GM18505 (cell line): ENCODE measurements at regions not wholly inside any gene's neighbourhood (a gene's known extent, or its start where the extent isn't known, plus 50 kb on each side); places are given as distances from the start of the nearest gene placed in this dataset.
"Not testable (repeated sequence)": the region's sequence is repeated elsewhere in the genome, so short reads cannot be mapped to it uniquely, and the experiment has no call there.

Experiments
- ATAC-seq: cut with Tn5 transposase; IDR thresholded peaks from one replicate; pipeline ENCODE4 v1.9.1; 2021; ENCODE audit not compliant: unreplicated experiment
- POLR2A ChIP-seq: IDR thresholded peaks from 4 replicates; pipeline ENCODE4 v1.6.1; 2011; ENCODE audit warnings: borderline replicate concordance; ENCODE audit not compliant: insufficient read depth, insufficient read length; ENCODE audit errors: extremely low read depth

- no peak for ATAC-seq
- TF ChIP-seq POLR2A = no peak
These were observed 359.3 kb downstream of the NPIPA8 start for GRCh38 chr16:17977260-17977659.

- no peak for ATAC-seq
- TF ChIP-seq POLR2A = no peak
These were observed 364.0 kb downstream of the NPIPA8 start for GRCh38 chr16:17972460-17972943.

- ATAC-seq = no peak
- TF ChIP-seq POLR2A = no peak
These were observed 365.7 kb downstream of the NPIPA8 start for GRCh38 chr16:17970816-17971331.

GRCh38 chr16:17970157-17970765 lies 366.3 kb downstream of the NPIPA8 start:
- no peak for TF ChIP-seq POLR2A
- no peak for ATAC-seq

DNA sequence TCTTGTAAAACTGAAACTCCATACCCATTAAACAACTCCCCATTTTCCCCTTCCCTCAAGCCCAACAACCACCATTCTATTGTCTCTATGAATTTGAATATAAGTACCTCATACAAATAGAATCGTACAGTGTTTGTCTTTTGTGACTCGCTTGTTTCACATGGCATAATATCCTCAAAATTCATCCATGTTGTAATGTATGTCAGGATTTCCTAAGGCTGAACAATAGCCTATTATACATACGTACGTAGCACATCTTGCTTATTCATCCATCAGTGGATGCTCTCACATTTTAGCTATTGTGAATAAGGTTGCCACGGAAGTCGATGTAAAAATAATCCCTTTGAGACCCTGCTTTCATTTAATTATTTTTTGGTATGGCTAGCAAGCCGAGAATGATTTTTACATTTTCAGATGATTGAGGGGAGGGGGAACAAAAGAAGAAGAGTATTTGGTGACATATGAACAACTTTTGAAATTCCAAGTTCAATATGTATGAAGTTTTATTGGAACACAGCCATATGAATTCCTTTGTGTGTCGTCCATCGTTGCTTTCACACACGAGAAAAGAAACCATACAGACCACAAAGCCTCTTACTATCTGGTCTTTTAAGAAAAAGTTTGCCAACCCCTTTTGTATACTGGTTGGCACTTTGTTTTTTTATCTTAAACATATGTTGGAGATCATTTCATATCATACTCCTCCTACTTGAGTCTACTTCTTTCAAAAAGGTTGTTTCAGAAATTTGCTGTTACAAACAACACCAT lies 371.2 kb downstream of the NPIPA8 start:
- no peak for TF ChIP-seq POLR2A
- no peak for ATAC-seq

- ATAC-seq = no peak
- no peak for TF ChIP-seq POLR2A
These were observed 372.3 kb downstream of the NPIPA8 start for GRCh38 chr16:17964196-17964595.

DNA sequence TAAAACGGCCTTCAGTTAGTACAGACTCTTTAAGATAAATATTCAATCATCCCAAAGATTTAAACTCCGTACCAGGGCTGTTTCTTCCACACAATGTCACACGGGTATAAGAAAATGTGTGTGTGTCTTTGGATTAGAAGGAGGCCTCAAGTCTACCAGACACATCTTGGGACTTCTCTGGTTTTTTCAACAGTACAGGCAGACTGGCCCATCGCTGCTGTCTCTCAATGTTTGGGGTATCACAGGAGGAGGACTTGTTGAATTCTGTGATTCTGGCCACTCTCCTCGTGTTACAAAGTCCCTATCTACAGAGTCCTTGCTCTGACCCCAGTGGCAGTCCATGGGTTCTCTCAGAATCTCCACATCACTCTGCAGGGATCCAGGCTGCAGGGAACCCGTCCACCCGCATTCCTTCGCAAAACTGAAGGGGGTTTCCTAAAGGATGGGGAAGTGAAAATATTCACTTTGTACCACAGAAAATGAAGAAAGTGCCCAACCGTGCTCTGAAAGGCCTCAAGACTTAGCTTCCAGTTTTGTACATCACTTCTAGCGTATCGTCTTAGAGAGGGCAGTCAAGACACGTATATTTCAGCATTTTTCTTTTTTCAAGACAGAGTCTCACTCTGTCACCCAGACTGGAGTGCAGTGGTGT lies 373.2 kb downstream of the NPIPA8 start:
- no peak for ATAC-seq
- no peak for TF ChIP-seq POLR2A

DNA sequence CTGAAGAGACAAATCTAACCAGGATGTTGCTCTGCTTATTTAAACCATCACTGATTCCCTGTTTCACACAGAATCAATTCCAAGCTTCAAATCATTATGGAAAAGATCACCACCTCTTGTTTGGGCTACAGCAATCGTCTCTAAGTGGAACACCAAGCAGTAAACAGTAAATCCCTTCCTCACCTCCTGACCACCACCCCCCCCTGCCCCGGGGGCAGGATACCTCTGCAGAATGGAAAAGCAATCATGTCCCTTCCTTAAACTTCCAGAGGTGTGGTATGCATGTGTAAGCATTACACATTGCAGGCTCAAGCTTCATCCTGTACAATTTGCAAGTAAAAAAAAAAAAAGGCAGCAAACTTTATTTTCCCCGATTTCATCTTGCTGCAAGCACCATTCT lies 373.8 kb downstream of the NPIPA8 start:
- no peak for ATAC-seq
- TF ChIP-seq POLR2A = no peak

GRCh38 chr16:17961822-17962221 lies 374.7 kb downstream of the NPIPA8 start:
- not testable (repeated sequence) for ATAC-seq

DNA sequence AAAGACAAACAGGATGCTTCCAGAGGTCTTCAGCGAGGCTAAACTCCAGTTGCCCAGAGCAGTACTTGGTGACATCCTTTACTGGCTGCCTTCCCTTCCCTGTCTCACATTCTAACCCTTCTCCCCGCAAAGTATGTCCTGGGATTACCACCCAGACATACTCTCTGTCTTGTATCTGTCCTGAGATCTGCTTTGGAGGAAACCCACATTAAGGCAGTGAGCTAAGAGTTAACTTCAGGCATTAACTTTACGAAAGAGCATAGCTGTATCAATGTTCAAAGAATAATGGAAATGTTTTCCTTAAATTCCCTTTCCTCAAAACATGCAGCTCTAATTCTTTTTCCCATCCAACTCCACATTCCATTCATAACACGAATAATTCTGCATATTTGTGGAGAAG lies 385.2 kb downstream of the NPIPA8 start:
- no peak for TF ChIP-seq POLR2A
- no peak for ATAC-seq

DNA sequence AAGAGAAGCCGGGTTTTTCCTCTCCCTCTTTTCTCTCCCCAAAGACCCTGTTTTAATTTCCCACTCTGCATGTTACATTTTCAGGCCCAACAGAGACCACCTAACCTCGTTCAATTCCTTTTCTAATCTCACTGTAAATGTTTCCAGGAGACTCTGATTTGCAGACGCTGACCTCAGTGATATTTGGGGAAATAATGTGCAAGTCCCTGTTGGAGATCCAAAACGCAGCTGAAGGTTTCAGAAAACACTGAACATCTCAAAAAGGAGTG lies 386.6 kb downstream of the NPIPA8 start:
- ATAC-seq = no peak
- TF ChIP-seq POLR2A = no peak

DNA sequence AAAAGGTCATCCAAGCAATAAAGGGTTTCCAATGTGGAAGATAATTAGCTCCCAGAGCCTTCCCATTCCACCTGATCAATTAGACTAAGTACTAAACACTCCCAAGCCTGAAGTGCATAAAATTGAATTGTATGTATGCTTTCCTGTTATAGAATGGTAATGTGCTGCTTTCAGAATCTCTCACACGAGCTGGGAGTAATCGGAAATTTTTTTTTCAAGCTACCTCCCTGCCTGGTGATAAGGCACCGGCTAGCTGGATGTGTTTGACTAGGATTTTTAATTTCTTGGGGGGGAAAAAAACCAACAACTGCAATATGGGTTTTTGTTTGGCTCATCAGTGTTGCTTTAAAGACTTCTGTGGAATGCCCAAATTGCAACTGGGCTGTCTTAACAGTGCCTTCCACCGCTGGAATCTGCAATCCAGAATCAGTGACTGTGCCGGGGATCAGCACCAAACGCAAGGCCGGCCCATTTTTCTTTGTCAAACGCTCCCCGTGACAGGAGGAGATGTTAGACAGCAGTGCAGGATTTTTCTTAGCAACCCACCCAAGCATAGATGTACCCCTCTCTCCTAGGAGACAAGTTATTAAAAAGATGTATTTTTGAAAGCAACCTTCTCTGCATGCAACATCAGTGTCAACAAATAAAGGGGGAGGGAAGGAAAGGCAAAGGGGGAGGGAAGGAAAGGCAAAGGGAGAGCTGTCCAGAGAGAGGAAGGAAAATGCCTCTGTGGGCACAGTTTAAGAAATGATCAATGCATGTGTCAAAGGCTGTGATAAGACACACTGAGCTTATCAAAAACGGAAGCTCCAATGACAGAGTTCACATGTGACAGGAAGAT lies 387.2 kb downstream of the NPIPA8 start:
- no peak for TF ChIP-seq POLR2A
- ATAC-seq = no peak

DNA sequence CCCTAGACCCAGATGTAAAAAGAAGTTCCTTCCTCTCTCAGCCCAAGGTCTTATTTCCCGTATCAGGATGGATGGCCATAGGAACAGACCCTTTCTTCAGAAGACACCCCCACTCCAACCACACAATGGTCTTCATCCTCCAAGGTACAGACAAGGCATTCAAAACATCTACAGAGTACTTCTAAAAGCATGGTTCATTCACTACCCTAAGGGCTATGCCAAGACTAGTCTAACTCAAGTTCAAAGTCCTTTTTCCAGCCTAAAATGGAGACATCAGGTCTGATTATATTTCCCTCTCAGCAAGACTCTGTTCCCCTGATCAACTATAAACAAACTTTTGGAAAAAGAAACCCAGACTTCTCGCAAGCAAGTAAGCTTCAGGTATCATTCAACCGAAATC lies 388.9 kb downstream of the NPIPA8 start:
- no peak for TF ChIP-seq POLR2A
- no peak for ATAC-seq
